K562 (cell line): ENCODE measurements at regions not wholly inside any gene's neighbourhood (a gene's known extent, or its start where the extent isn't known, plus 50 kb on each side); places are given as distances from the start of the nearest gene placed in this dataset.

Experiments
- AFF4 ChIP-seq: sonication (generic); formaldehyde crosslinking; IDR thresholded peaks from 2 replicates; pipeline ENCODE4 v1.8.0; 2023; ENCODE audit warnings: mild to moderate bottlenecking, missing genetic modification reagents
- BCLAF1 ChIP-seq, 2 experiments: fragments of 450-650 bp in 1 of 2; IDR thresholded peaks; 2 replicates each; pipeline ENCODE4 v1.6.1; 2011 to 2017; ENCODE audit warnings: low read depth in 2 of 2, antibody characterized with exemption in 1 of 2, borderline replicate concordance in 1 of 2, low read length in 1 of 2, mild to moderate bottlenecking in 1 of 2, mixed read lengths in 1 of 2; ENCODE audit not compliant: control insufficient read depth in 1 of 2
- GABPB1 ChIP-seq: sonication (generic); formaldehyde crosslinking; IDR thresholded peaks from 2 replicates; pipeline ENCODE4 v1.8.0; 2022; ENCODE audit warnings: mild to moderate bottlenecking, missing genetic modification reagents
- MXD1 ChIP-seq: fragments of 250-450 bp; sonication (Bioruptor Pico); IDR thresholded peaks from 2 replicates; pipeline ENCODE4 v1.8.0; 2021; ENCODE audit warnings: borderline replicate concordance, mild to moderate bottlenecking, moderate library complexity; ENCODE audit not compliant: poor library complexity, severe bottlenecking
- ZNF165 ChIP-seq: fragments of 250-450 bp; sonication (Bioruptor Pico); IDR thresholded peaks from 2 replicates; pipeline ENCODE4 v1.4.0; 2020; ENCODE audit warnings: borderline replicate concordance
- ZNF586 ChIP-seq: fragments of 450-650 bp; formaldehyde crosslinking; conservative IDR thresholded peaks from 2 replicates; pipeline ENCODE4 v1.4.0; 2020; ENCODE audit warnings: mild to moderate bottlenecking, moderate library complexity
- ZNF780A ChIP-seq: fragments of 250-450 bp; sonication (Bioruptor Pico); IDR thresholded peaks from 2 replicates; pipeline ENCODE4 v1.5.0; 2021; ENCODE audit warnings: mild to moderate bottlenecking

- no peak for TF ChIP-seq AFF4
- TF ChIP-seq GABPB1, result no peak
- no peak for TF ChIP-seq ZNF165 (CRISPR knock-in tag)
- TF ChIP-seq BCLAF1 (IDR thresholded peaks at IDR 0.05; ENCODE audit: borderline replicate concordance in 1 of 2, control insufficient read depth in 1 of 2, low read depth in 2 of 2, low read length in 1 of 2), result no peak
- no peak for TF ChIP-seq ZNF586
- no peak for TF ChIP-seq ZNF780A
- no peak for TF ChIP-seq MXD1 (CRISPR knock-in tag)
These were observed 585.5 kb upstream of the ATXN7L3B start (continued) for GRCh38 chr12:73951956-73952703.
